WTC11 (cell line): ENCODE measurements at regions not wholly inside any gene's neighbourhood (a gene's known extent, or its start where the extent isn't known, plus 50 kb on each side); places are given as distances from the start of the nearest gene placed in this dataset.
"Not testable (repeated sequence)": the region's sequence is repeated elsewhere in the genome, so short reads cannot be mapped to it uniquely, and the experiment has no call there.

Experiments
- ATF6 ChIP-seq: sonication (generic); formaldehyde crosslinking; IDR thresholded peaks from 2 replicates; pipeline ENCODE4 v1.8.1; 2023; ENCODE audit warnings: mild to moderate bottlenecking, missing genetic modification reagents
- CREB1 ChIP-seq: sonication (generic); formaldehyde crosslinking; IDR thresholded peaks from 2 replicates; pipeline ENCODE4 v1.8.0; 2023; ENCODE audit warnings: mild to moderate bottlenecking, missing genetic modification reagents
- ELF4 ChIP-seq: sonication (generic); formaldehyde crosslinking; IDR thresholded peaks from 2 replicates; pipeline ENCODE4 v1.8.1; 2022; ENCODE audit warnings: low read depth, mild to moderate bottlenecking, moderate library complexity, missing genetic modification reagents
- PRDM15 ChIP-seq: sonication (generic); formaldehyde crosslinking; IDR thresholded peaks from 2 replicates; pipeline ENCODE4 v1.8.0; 2022; ENCODE audit warnings: missing genetic modification reagents
- ZNF121 ChIP-seq: sonication (generic); formaldehyde crosslinking; IDR thresholded peaks from 2 replicates; pipeline ENCODE4 v1.8.0; 2023; ENCODE audit warnings: missing genetic modification reagents
- ZNF232 ChIP-seq: sonication (generic); formaldehyde crosslinking; IDR thresholded peaks from 2 replicates; pipeline ENCODE4 v1.8.0; 2022; ENCODE audit warnings: mild to moderate bottlenecking, missing genetic modification reagents
- ZSCAN18 ChIP-seq: fragments of 250-450 bp; sonication (Bioruptor Pico); IDR thresholded peaks from 2 replicates; pipeline ENCODE4 v2.1.2; 2022; ENCODE audit warnings: mild to moderate bottlenecking, moderate library complexity
- TF ChIP-seq, protein P1 (sequence below): sonication (generic); formaldehyde crosslinking; IDR thresholded peaks from 2 replicates; pipeline ENCODE4 v1.8.0; 2022; ENCODE audit warnings: mild to moderate bottlenecking, missing genetic modification reagents
- TF ChIP-seq, protein P2 (sequence below): fragments of 200-600 bp; IDR thresholded peaks from 2 replicates; pipeline ENCODE4 v1.8.0; 2022; ENCODE audit warnings: antibody characterized with exemption

- TF ChIP-seq, protein P1, sequence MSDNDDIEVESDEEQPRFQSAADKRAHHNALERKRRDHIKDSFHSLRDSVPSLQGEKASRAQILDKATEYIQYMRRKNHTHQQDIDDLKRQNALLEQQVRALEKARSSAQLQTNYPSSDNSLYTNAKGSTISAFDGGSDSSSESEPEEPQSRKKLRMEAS = not testable (repeated sequence)
- TF ChIP-seq, protein P2, sequence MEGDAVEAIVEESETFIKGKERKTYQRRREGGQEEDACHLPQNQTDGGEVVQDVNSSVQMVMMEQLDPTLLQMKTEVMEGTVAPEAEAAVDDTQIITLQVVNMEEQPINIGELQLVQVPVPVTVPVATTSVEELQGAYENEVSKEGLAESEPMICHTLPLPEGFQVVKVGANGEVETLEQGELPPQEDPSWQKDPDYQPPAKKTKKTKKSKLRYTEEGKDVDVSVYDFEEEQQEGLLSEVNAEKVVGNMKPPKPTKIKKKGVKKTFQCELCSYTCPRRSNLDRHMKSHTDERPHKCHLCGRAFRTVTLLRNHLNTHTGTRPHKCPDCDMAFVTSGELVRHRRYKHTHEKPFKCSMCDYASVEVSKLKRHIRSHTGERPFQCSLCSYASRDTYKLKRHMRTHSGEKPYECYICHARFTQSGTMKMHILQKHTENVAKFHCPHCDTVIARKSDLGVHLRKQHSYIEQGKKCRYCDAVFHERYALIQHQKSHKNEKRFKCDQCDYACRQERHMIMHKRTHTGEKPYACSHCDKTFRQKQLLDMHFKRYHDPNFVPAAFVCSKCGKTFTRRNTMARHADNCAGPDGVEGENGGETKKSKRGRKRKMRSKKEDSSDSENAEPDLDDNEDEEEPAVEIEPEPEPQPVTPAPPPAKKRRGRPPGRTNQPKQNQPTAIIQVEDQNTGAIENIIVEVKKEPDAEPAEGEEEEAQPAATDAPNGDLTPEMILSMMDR = not testable (repeated sequence)
- TF ChIP-seq CREB1 (CRISPR knock-in tag); ZSCAN18 (CRISPR knock-in tag); PRDM15 (CRISPR knock-in tag); ZNF232 (CRISPR knock-in tag); ATF6 (CRISPR knock-in tag); ELF4; ZNF121 (CRISPR knock-in tag): not testable (repeated sequence)
Measured at GRCh38 chr2:12472265-12472664, 244.5 kb upstream of the TRIB2 start.
